IMR-90 (cell line): ENCODE measurements at regions not wholly inside any gene's neighbourhood (a gene's known extent, or its start where the extent isn't known, plus 50 kb on each side); places are given as distances from the start of the nearest gene placed in this dataset.

Experiments used
- ATAC-seq: fragments of 200-7000 bp; cut with Tn5 transposase; 2 replicates; pipeline ENCODE4 v1.9.1; 2020; ENCODE audit warnings: low read depth, mild to moderate bottlenecking, moderate library complexity
- BruUV-seq: library from RNA; stranded (reverse); fragments of 400-500 nt; replicated peaks from 2 replicates; lab custom pipeline; 2021; lab: Mats Ljungman, UMichigan
- CTCF ChIA-PET: fragments of 300-600 bp; formaldehyde crosslinking; extraction: SDS; loops from one replicate; lab custom pipeline; 2021; ENCODE audit warnings: antibody characterized with exemption; lab: Yijun Ruan, JAX
- POLR2A ChIA-PET: fragments of 300-600 bp; sonication (Branson Sonifier 250); formaldehyde crosslinking; loops from one replicate; lab custom pipeline; 2022; ENCODE audit warnings: antibody characterized with exemption; ENCODE audit not compliant: unreplicated experiment; lab: Charles Lee
- DNase-seq: peaks from one replicate; pipeline ENCODE4 v3.0.0; 2013
- H2AFZ ChIP-seq: replicated peaks from 2 replicates; pipeline ENCODE3; 2013; ENCODE audit warnings: low read length, mild to moderate bottlenecking; ENCODE audit not compliant: poor library complexity
- H2AK5ac ChIP-seq: 2 replicates; pipeline ENCODE4 v1.6.1; 2013; ENCODE audit warnings: low read depth, low read length, inconsistent platforms
- H2AK9ac ChIP-seq: replicated peaks from 2 replicates; pipeline ENCODE3; 2013; ENCODE audit warnings: mild to moderate bottlenecking, low read depth, low read length, moderate library complexity; ENCODE audit not compliant: poor library complexity
- H2BK120ac ChIP-seq: 2 replicates; pipeline ENCODE4 v1.6.1; 2013; ENCODE audit warnings: low read depth, low read length, inconsistent platforms
- H2BK15ac ChIP-seq: 3 replicates; pipeline ENCODE4 v1.6.1; 2013; ENCODE audit warnings: low read depth, low read length, inconsistent platforms
- H2BK20ac ChIP-seq: 2 replicates; pipeline ENCODE4 v1.6.1; 2013; ENCODE audit warnings: low read depth, mild to moderate bottlenecking, inconsistent platforms, low read length, moderate library complexity
- H2BK5ac ChIP-seq: 2 replicates; pipeline ENCODE4 v1.6.1; 2013; ENCODE audit warnings: mild to moderate bottlenecking, low read depth, low read length, inconsistent platforms; ENCODE audit not compliant: poor library complexity, severe bottlenecking
- H3K14ac ChIP-seq: replicated peaks from 2 replicates; pipeline ENCODE4 v1.6.1; 2013; ENCODE audit warnings: low read depth, low read length, inconsistent platforms
- H3K18ac ChIP-seq: 2 replicates; pipeline ENCODE4 v1.6.1; 2013; ENCODE audit warnings: low read depth, low read length, control low read depth
- H3K23ac ChIP-seq: 2 replicates; pipeline ENCODE4 v1.6.1; 2013; ENCODE audit warnings: low read depth, low read length, inconsistent platforms
- H3K27ac ChIP-seq: 2 replicates; pipeline ENCODE4 v1.5.1; 2013; ENCODE audit warnings: mild to moderate bottlenecking, control low read depth, low read length; ENCODE audit not compliant: insufficient read depth
- H3K27me3 ChIP-seq: 2 replicates; pipeline ENCODE4 v1.6.1; 2013; ENCODE audit warnings: low read length; ENCODE audit not compliant: control insufficient read depth, insufficient read depth
- H3K36me3 ChIP-seq: 2 replicates; pipeline ENCODE4 v1.6.1; 2013; ENCODE audit warnings: low read length, mixed read lengths; ENCODE audit not compliant: control insufficient read depth, insufficient read depth
- H3K4ac ChIP-seq: 2 replicates; pipeline ENCODE4 v1.6.1; 2013; ENCODE audit warnings: low read depth, low read length, inconsistent platforms
- H3K4me1 ChIP-seq: 2 replicates; pipeline ENCODE4 v1.6.1; 2013; ENCODE audit warnings: low read length, mixed read lengths; ENCODE audit not compliant: control insufficient read depth, insufficient read depth
- H3K4me2 ChIP-seq: 2 replicates; pipeline ENCODE4 v1.6.1; 2013; ENCODE audit warnings: low read depth, mild to moderate bottlenecking, control low read depth, low read length, moderate library complexity
- H3K4me3 ChIP-seq: 2 replicates; pipeline ENCODE4 v1.5.1; 2013; ENCODE audit warnings: low read depth, mild to moderate bottlenecking, control low read depth, low read length, moderate library complexity; ENCODE audit not compliant: insufficient read depth
- H3K56ac ChIP-seq: 2 replicates; pipeline ENCODE4 v1.6.1; 2013; ENCODE audit warnings: low read length, inconsistent platforms; ENCODE audit not compliant: insufficient read depth; ENCODE audit errors: extremely low read depth
- H3K79me1 ChIP-seq, 2 experiments: 2 replicates each; pipeline ENCODE4 v1.6.1; 2013; ENCODE audit warnings: low read length in 2 of 2, inconsistent platforms in 1 of 2, low read depth in 1 of 2
- H3K9ac ChIP-seq: 2 replicates; pipeline ENCODE4 v1.6.1; 2013; ENCODE audit warnings: low read depth, low read length, control low read depth
- H3K9me1 ChIP-seq: 2 replicates; pipeline ENCODE4 v1.6.1; 2013; ENCODE audit warnings: low read length, inconsistent platforms; ENCODE audit not compliant: insufficient read depth
- H3K9me3 ChIP-seq: 2 replicates; pipeline ENCODE4 v1.6.1; 2013; ENCODE audit warnings: low read length; ENCODE audit not compliant: control insufficient read depth, insufficient read depth
- H4K20me1 ChIP-seq: 2 replicates; pipeline ENCODE4 v1.6.1; 2013; ENCODE audit warnings: low read length, inconsistent platforms; ENCODE audit not compliant: insufficient read depth
- H4K5ac ChIP-seq: 2 replicates; pipeline ENCODE4 v1.6.1; 2013; ENCODE audit warnings: mild to moderate bottlenecking, low read depth, low read length, control low read depth
- H4K8ac ChIP-seq, 2 experiments: 2 replicates each; pipeline ENCODE4 v1.6.1; 2013; ENCODE audit warnings: low read depth in 2 of 2, low read length in 2 of 2, control low read depth in 1 of 2, inconsistent platforms in 1 of 2
- H4K91ac ChIP-seq: 2 replicates; pipeline ENCODE4 v1.6.1; 2013; ENCODE audit warnings: low read depth, low read length, inconsistent platforms; ENCODE audit not compliant: insufficient read depth
- CTCF ChIP-seq: conservative IDR thresholded peaks from 2 replicates; pipeline ENCODE4 v1.5.1; 2012; ENCODE audit warnings: mild to moderate bottlenecking, low read depth, low read length, improper control_type of control experiment
- ELK1 ChIP-seq: fragments of 150-350 bp; IDR thresholded peaks from 2 replicates; pipeline ENCODE4 v1.6.1; 2016; ENCODE audit warnings: low read depth, mild to moderate bottlenecking, low read length, moderate library complexity, borderline replicate concordance
- FOS ChIP-seq: fragments of 150-350 bp; IDR thresholded peaks from 2 replicates; pipeline ENCODE4 v1.6.1; 2016; ENCODE audit warnings: low read depth, low read length
- MAFK ChIP-seq: IDR thresholded peaks from 2 replicates; pipeline ENCODE4 v1.6.1; 2012; ENCODE audit warnings: low read depth, low read length, improper control_type of control experiment
- MAZ ChIP-seq: IDR thresholded peaks from 2 replicates; pipeline ENCODE4 v1.6.1; 2012; ENCODE audit warnings: low read depth, mild to moderate bottlenecking, low read length, improper control_type of control experiment, moderate library complexity, borderline replicate concordance
- MXI1 ChIP-seq: IDR thresholded peaks from 2 replicates; pipeline ENCODE4 v1.6.1; 2012; ENCODE audit warnings: low read depth, mild to moderate bottlenecking, low read length, moderate library complexity, borderline replicate concordance
- POLR2A ChIP-seq: IDR thresholded peaks from 2 replicates; pipeline ENCODE4 v1.6.1; 2012; ENCODE audit warnings: mild to moderate bottlenecking, low read depth, low read length
- RAD21 ChIP-seq: IDR thresholded peaks from 2 replicates; pipeline ENCODE4 v1.6.1; 2012; ENCODE audit warnings: low read length, improper control_type of control experiment
- RFX5 ChIP-seq: IDR thresholded peaks from 2 replicates; pipeline ENCODE4 v1.8.0; 2012; ENCODE audit warnings: low read depth, mild to moderate bottlenecking, low read length, moderate library complexity
- USF2 ChIP-seq: fragments of 150-350 bp; IDR thresholded peaks from 2 replicates; pipeline ENCODE4 v1.6.1; 2017; ENCODE audit warnings: mild to moderate bottlenecking, antibody characterized with exemption, low read length, low read depth
- WGBS, 2 experiments: methylation state at CpG; one replicate each; pipeline versions ENCODE4 v1.1.5 to v1.1.7; 2013; ENCODE audit warnings: missing lambda C conversion rate in 2 of 2; ENCODE audit not compliant: insufficient read length in 1 of 2; ENCODE audit errors: extremely low coverage in 2 of 2; 5-methylcytosine and 5-hydroxymethylcytosine counted together
- dilution Hi-C: fragments of 300-500 bp; cut with HindIII; formaldehyde crosslinking; loops from one replicate; pipeline ENCODE4 v1.14.3; 2018; ENCODE audit warnings: low sequenced_read_pairs; ENCODE audit not compliant: unreplicated experiment
- in situ Hi-C: fragments of 300-500 bp; cut with MboI; formaldehyde crosslinking; loops from 3 replicates; pipeline ENCODE4 v1.14.3; 2019; ENCODE audit warnings: low sequenced_read_pairs, inconsistent platforms, mixed read lengths
- intact Hi-C: fragments of 100-400 bp; cut with micrococcal nuclease; formaldehyde crosslinking; loops from 2 replicates; pipeline ENCODE4 v1.10.0; 2022

DNA sequence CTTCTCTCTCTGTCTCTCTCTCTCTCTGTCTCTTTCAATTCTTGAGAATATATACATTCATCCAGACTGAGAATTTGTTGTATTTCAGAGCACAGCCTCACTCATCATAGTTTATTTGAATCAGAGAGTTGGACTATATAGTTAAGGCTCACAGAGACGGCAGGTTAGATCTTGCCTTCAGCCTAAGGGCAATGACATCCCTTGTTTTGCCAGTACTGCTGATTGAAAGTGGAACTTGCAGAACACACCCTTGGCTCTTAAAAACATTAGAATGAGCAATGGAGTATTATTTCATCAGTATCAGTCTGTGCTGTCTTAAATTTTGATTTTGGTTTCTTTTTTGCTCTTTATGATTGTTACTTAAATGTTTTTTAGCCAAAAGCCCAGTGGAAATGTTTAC, 62.0 kb upstream of the DSG1 start:
- Histone ChIP-seq H3K36me3 (no peaks in the 10 kb centered on the region), H3K27me3 (no peaks in the 10 kb centered on the region), H3K9ac (no peak overlapping the region), H3K18ac (no peak overlapping the region), H3K27ac (no peak overlapping the region), H3K56ac (no peak overlapping the region), H3K9me1 (no peaks in the 10 kb centered on the region), H2AK9ac (no peak overlapping the region), H4K5ac (no peak overlapping the region), H3K4me2 (no peak overlapping the region), H3K79me1 (no peaks in the 10 kb centered on the region), H4K8ac (no peak overlapping the region), H3K4ac (no peak overlapping the region), H2BK20ac (no peak overlapping the region), H3K4me3 (no peak overlapping the region), H4K91ac (no peak overlapping the region), H2AK5ac (no peak overlapping the region), H2BK120ac (no peak overlapping the region), H2AFZ (no peak overlapping the region), H3K9me3 (no peaks in the 10 kb centered on the region; the same call in 1 of the 2 replicates), H4K20me1 (no peaks in the 10 kb centered on the region), H3K14ac (no peak overlapping the region), H3K4me1 (no peaks in the 10 kb centered on the region), H2BK15ac (no peak overlapping the region), H3K23ac (no peak overlapping the region), H2BK5ac (no peak overlapping the region)
- TF ChIP-seq MXI1, result no peak
- TF ChIP-seq MAFK, result no peak
- TF ChIP-seq ELK1, result no peak
- TF ChIP-seq POLR2A, result no peak
- no peak for TF ChIP-seq CTCF
- TF ChIP-seq RFX5, result no peak
- no peak for TF ChIP-seq MAZ
- no peak for TF ChIP-seq RAD21
- TF ChIP-seq FOS, result no peak
- TF ChIP-seq USF2, result no peak
- dilution Hi-C loops (no loop called here), intact Hi-C loops (no loop called here), in situ Hi-C loops (no loop called here)
- ATAC-seq (no peak), DNase-seq (no peak)
- no TSS peak for BruUV-seq
- CTCF ChIA-PET, result no interaction called here
- POLR2A ChIA-PET, result no interaction called here
- no CpG with 5 or more reads among the region's 1 CpG for WGBS, 2 experiments
